ENCODE measurements at regions not wholly inside any gene's neighbourhood (a gene's known extent, or its start where the extent isn't known, plus 50 kb on each side); places are given as distances from the start of the nearest gene placed in this dataset.
"Not testable (repeated sequence)": the region's sequence is repeated elsewhere in the genome, so short reads cannot be mapped to it uniquely, and the experiment has no call there.

- ATAC-seq (no peak), DNase-seq (no peak)
These were observed 995.6 kb upstream of the SLC39A10 start for GRCh38 chr2:194661431-194661830.

GRCh38 chr2:194639057-194639456 is 1018.0 kb upstream of the SLC39A10 start:
- ATAC-seq, DNase-seq: not testable (repeated sequence)

GRCh38 chr2:194621945-194622344 is 1035.1 kb upstream of the SLC39A10 start:
- no peak for ATAC-seq

GRCh38 chr2:194619366-194619765 is 1037.7 kb upstream of the SLC39A10 start:
- ATAC-seq (no peak), DNase-seq (no peak)

More at GRCh38 chr2:194621945-194622344, 1035.1 kb upstream of the SLC39A10 start:
- DNase-seq = no peak

GRCh38 chr2:194618432-194618831 is 1038.6 kb upstream of the SLC39A10 start:
- no peak for ATAC-seq

GRCh38 chr2:194616334-194616733 is 1040.7 kb upstream of the SLC39A10 start:
- DNase-seq (no peak), ATAC-seq (no peak)

More at GRCh38 chr2:194618432-194618831, 1038.6 kb upstream of the SLC39A10 start:
- DNase-seq = no peak

- DNase-seq = no peak
- no peak for ATAC-seq
These were observed 1046.7 kb upstream of the SLC39A10 start for GRCh38 chr2:194610297-194610696.

- ATAC-seq = no peak
- no peak for DNase-seq
These were observed 1053.6 kb upstream of the SLC39A10 start for GRCh38 chr2:194603429-194603828.

- ATAC-seq (no peak), DNase-seq (no peak)
These were observed 1054.3 kb upstream of the SLC39A10 start for GRCh38 chr2:194602750-194603149.

- ATAC-seq (no peak), DNase-seq (no peak)
These were observed 1065.8 kb upstream of the SLC39A10 start for GRCh38 chr2:194591192-194591591.

GRCh38 chr2:194587739-194588270 is 1069.2 kb upstream of the SLC39A10 start:
- no peak for DNase-seq
- no peak for ATAC-seq

GRCh38 chr2:194567661-194568017 is 1089.4 kb upstream of the SLC39A10 start:
- ATAC-seq (no peak), DNase-seq (no peak)

- ATAC-seq (no peak), DNase-seq (no peak)
These were observed 1089.9 kb upstream of the SLC39A10 start for GRCh38 chr2:194566907-194567660.

GRCh38 chr2:194564422-194564821 is 1092.6 kb upstream of the SLC39A10 start:
- no peak for ATAC-seq
- DNase-seq = no peak

- ATAC-seq (no peak), DNase-seq (no peak)
These were observed 1094.7 kb upstream of the SLC39A10 start for GRCh38 chr2:194562329-194562728.

- ATAC-seq (no peak), DNase-seq (no peak)
These were observed 1097.1 kb upstream of the SLC39A10 start for GRCh38 chr2:194559964-194560363.

- no peak for DNase-seq
- no peak for ATAC-seq
These were observed 1097.5 kb upstream of the SLC39A10 start for GRCh38 chr2:194559523-194559922.

- DNase-seq (no peak), ATAC-seq (no peak)
These were observed 1099.0 kb upstream of the SLC39A10 start for GRCh38 chr2:194557993-194558392.

GRCh38 chr2:194556629-194557028 is 1100.4 kb upstream of the SLC39A10 start:
- ATAC-seq (no peak), DNase-seq (no peak)

- no peak for DNase-seq
- ATAC-seq = no peak
These were observed 1103.0 kb upstream of the SLC39A10 start for GRCh38 chr2:194553980-194554379.

GRCh38 chr2:194550702-194551101 is 1106.3 kb upstream of the SLC39A10 start:
- ATAC-seq (no peak), DNase-seq (no peak)

- DNase-seq (no peak), ATAC-seq (no peak)
These were observed 1107.6 kb upstream of the SLC39A10 start for GRCh38 chr2:194549387-194549786.

- no peak for ATAC-seq
- DNase-seq = no peak
These were observed 1111.0 kb upstream of the SLC39A10 start for GRCh38 chr2:194545978-194546377.

GRCh38 chr2:194539425-194539824 is 1117.6 kb upstream of the SLC39A10 start:
- ATAC-seq (no peak), DNase-seq (no peak)

Data from stimulated activated naive CD8-positive, alpha-beta T cell treated with anti-CD3 and anti-CD28 coated beads, Interleukin-15, Interleukin-2, amounts not matched to agents 100 U/mL and 50 U/mL, for 24 hours (primary cell).